MM.1S (cell line): ENCODE measurements at regions not wholly inside any gene's neighbourhood (a gene's known extent, or its start where the extent isn't known, plus 50 kb on each side); places are given as distances from the start of the nearest gene placed in this dataset.

Experiments used
- CTCF ChIP-seq: fragments of 300-600 bp; sonication (generic); IDR thresholded peaks from 2 replicates; pipeline ENCODE4 v1.5.1; 2016; ENCODE audit warnings: antibody characterized with exemption, low read length, mixed read lengths
- EZH2 ChIP-seq: fragments of 300-600 bp; sonication (generic); optimal IDR thresholded peaks from 2 replicates; pipeline ENCODE3; 2017; ENCODE audit warnings: low read depth, mild to moderate bottlenecking, antibody characterized with exemption, low read length, mixed read lengths

GRCh38 chr3:132117642-132118041 is 82.8 kb upstream of the CPNE4 start:
- no peak for TF ChIP-seq CTCF
- no peak for TF ChIP-seq EZH2
